Skeletal muscle satellite cell (primary cell): ENCODE measurements at regions not wholly inside any gene's neighbourhood (a gene's known extent, or its start where the extent isn't known, plus 50 kb on each side); places are given as distances from the start of the nearest gene placed in this dataset.
"Not testable (repeated sequence)": the region's sequence is repeated elsewhere in the genome, so short reads cannot be mapped to it uniquely, and the experiment has no call there.

ENCODE experiments used
- H3K27me3 ChIP-seq: 2 replicates; pipeline ENCODE4 v1.7.0; 2013; ENCODE audit warnings: low read length; ENCODE audit not compliant: control insufficient read depth, insufficient read depth
- H3K36me3 ChIP-seq: 2 replicates; pipeline ENCODE4 v1.7.0; 2013; ENCODE audit warnings: mild to moderate bottlenecking, control low read depth, low read length; ENCODE audit not compliant: insufficient read depth
- H3K4me1 ChIP-seq: 2 replicates; pipeline ENCODE4 v1.7.0; 2013; ENCODE audit warnings: low read length; ENCODE audit not compliant: control insufficient read depth, insufficient read depth
- H3K4me2 ChIP-seq: 2 replicates; pipeline ENCODE4 v1.7.0; 2013; ENCODE audit warnings: mild to moderate bottlenecking, low read length
- H3K4me3 ChIP-seq: 2 replicates; pipeline ENCODE4 v1.7.0; 2013; ENCODE audit warnings: low read length
- H3K9ac ChIP-seq: 2 replicates; pipeline ENCODE4 v1.7.0; 2013; ENCODE audit warnings: mild to moderate bottlenecking, low read depth, low read length, moderate library complexity
- H3K9me3 ChIP-seq: replicated peaks from 2 replicates; pipeline ENCODE4 v1.7.0; 2013; ENCODE audit warnings: mild to moderate bottlenecking, control low read depth, low read length

- Histone ChIP-seq H3K9me3 (no peaks in the 10 kb centered on the region), H3K27me3 (no peaks in the 10 kb centered on the region), H3K4me1 (no peaks in the 10 kb centered on the region), H3K36me3 (no peaks in the 10 kb centered on the region), H3K4me2 (no peak overlapping the region), H3K4me3 (no peak overlapping the region), H3K9ac (no peak overlapping the region)
Observed at GRCh38 chr7:131767591-131767990, 211.2 kb upstream of the PODXL start.

GRCh38 chr7:131765575-131765974 is 209.1 kb upstream of the PODXL start:
- Histone ChIP-seq H3K4me1 (no peaks in the 10 kb centered on the region), H3K36me3 (no peaks in the 10 kb centered on the region), H3K4me2 (no peak overlapping the region), H3K9me3 (no peaks in the 10 kb centered on the region), H3K4me3 (no peak overlapping the region), H3K27me3 (no peaks in the 10 kb centered on the region), H3K9ac (no peak overlapping the region)

- H3K4me1 ChIP-seq = no peaks in the 10 kb centered on the region
Observed at GRCh38 chr7:131764143-131764775, 207.8 kb upstream of the PODXL start.

GRCh38 chr7:131762753-131763152 is 206.3 kb upstream of the PODXL start:
- Histone ChIP-seq H3K4me3 (no peak overlapping the region), H3K9me3 (no peaks in the 10 kb centered on the region), H3K4me1 (no peaks in the 10 kb centered on the region), H3K27me3 (no peaks in the 10 kb centered on the region), H3K9ac (no peak overlapping the region), H3K4me2 (no peak overlapping the region), H3K36me3 (no peaks in the 10 kb centered on the region)

More at GRCh38 chr7:131764143-131764775, 207.8 kb upstream of the PODXL start:
- H3K4me3 ChIP-seq = no peak overlapping the region
- no peaks in the 10 kb centered on the region for H3K27me3 ChIP-seq
- H3K9ac ChIP-seq = no peak overlapping the region
- no peaks in the 10 kb centered on the region for H3K9me3 ChIP-seq
- H3K36me3 ChIP-seq = no peaks in the 10 kb centered on the region
- no peak overlapping the region for H3K4me2 ChIP-seq

- H3K9me3 ChIP-seq, H3K4me3 ChIP-seq, H3K27me3 ChIP-seq, H3K4me1 ChIP-seq, H3K4me2 ChIP-seq, H3K36me3 ChIP-seq, H3K9ac ChIP-seq: not testable (repeated sequence)
Observed at GRCh38 chr7:131755801-131756200, 199.4 kb upstream of the PODXL start.

GRCh38 chr7:131753620-131754222 is 197.3 kb upstream of the PODXL start:
- no peak overlapping the region for H3K9ac ChIP-seq
- no peaks in the 10 kb centered on the region for H3K9me3 ChIP-seq
- no peaks in the 10 kb centered on the region for H3K4me1 ChIP-seq

GRCh38 chr7:131747658-131748232 is 191.3 kb upstream of the PODXL start:
- Histone ChIP-seq H3K27me3 (no peaks in the 10 kb centered on the region), H3K9me3 (no peaks in the 10 kb centered on the region), H3K9ac (no peak overlapping the region), H3K36me3 (no peaks in the 10 kb centered on the region), H3K4me1 (no peaks in the 10 kb centered on the region), H3K4me3 (no peak overlapping the region), H3K4me2 (no peak overlapping the region)

More at GRCh38 chr7:131753620-131754222, 197.3 kb upstream of the PODXL start:
- Histone ChIP-seq H3K36me3 (no peaks in the 10 kb centered on the region), H3K4me2 (no peak overlapping the region), H3K4me3 (no peak overlapping the region), H3K27me3 (no peaks in the 10 kb centered on the region)

GRCh38 chr7:131745390-131746248 is 189.2 kb upstream of the PODXL start:
- H3K4me3 ChIP-seq = no peak overlapping the region
- no peak overlapping the region for H3K9ac ChIP-seq
- no peak overlapping the region for H3K4me2 ChIP-seq
- no peaks in the 10 kb centered on the region for H3K27me3 ChIP-seq
- H3K9me3 ChIP-seq = no peaks in the 10 kb centered on the region
- H3K4me1 ChIP-seq = no peaks in the 10 kb centered on the region
- no peaks in the 10 kb centered on the region for H3K36me3 ChIP-seq

- Histone ChIP-seq H3K4me3 (no peak overlapping the region), H3K9me3 (no peaks in the 10 kb centered on the region), H3K4me2 (no peak overlapping the region), H3K36me3 (no peaks in the 10 kb centered on the region), H3K4me1 (no peaks in the 10 kb centered on the region), H3K27me3 (peaks cover 4% of the 10 kb centered on the region), H3K9ac (no peak overlapping the region)
Observed at GRCh38 chr7:131741446-131741845, 185.0 kb upstream of the PODXL start.

GRCh38 chr7:131737746-131738465 is 181.5 kb upstream of the PODXL start:
- no peaks in the 10 kb centered on the region for H3K4me1 ChIP-seq
- no peaks in the 10 kb centered on the region for H3K36me3 ChIP-seq
- peaks cover 16% of the 10 kb centered on the region for H3K27me3 ChIP-seq
- H3K9me3 ChIP-seq = no peaks in the 10 kb centered on the region
- H3K9ac ChIP-seq = no peak overlapping the region
- H3K4me2 ChIP-seq = no peak overlapping the region
- H3K4me3 ChIP-seq = no peak overlapping the region

GRCh38 chr7:131735101-131735500 is 178.7 kb upstream of the PODXL start:
- Histone ChIP-seq H3K4me1 (no peaks in the 10 kb centered on the region), H3K27me3 (peaks cover 13% of the 10 kb centered on the region), H3K9me3 (no peaks in the 10 kb centered on the region), H3K4me3 (no peak overlapping the region), H3K4me2 (no peak overlapping the region), H3K36me3 (no peaks in the 10 kb centered on the region), H3K9ac (no peak overlapping the region)
